ENCODE measurements at regions not wholly inside any gene's neighbourhood (a gene's known extent, or its start where the extent isn't known, plus 50 kb on each side); places are given as distances from the start of the nearest gene placed in this dataset.

GRCh38 chr3:177781686-177782161 is 584.4 kb upstream of the TBL1XR1 start:
- TF ChIP-seq CTCF (IDR thresholded peaks at IDR 0.05; ENCODE audit: low read depth, low read length, missing input control) (no peak), ATF3 (IDR thresholded peaks at IDR 0.05) (no peak), SP1 (IDR thresholded peaks at IDR 0.05) (peak; percentile 17), REST (IDR thresholded peaks at IDR 0.05) (no peak), FOXA2 (IDR thresholded peaks at IDR 0.05) (no peak)
